ENCODE measurements at regions not wholly inside any gene's neighbourhood (a gene's known extent, or its start where the extent isn't known, plus 50 kb on each side); places are given as distances from the start of the nearest gene placed in this dataset.

DNA sequence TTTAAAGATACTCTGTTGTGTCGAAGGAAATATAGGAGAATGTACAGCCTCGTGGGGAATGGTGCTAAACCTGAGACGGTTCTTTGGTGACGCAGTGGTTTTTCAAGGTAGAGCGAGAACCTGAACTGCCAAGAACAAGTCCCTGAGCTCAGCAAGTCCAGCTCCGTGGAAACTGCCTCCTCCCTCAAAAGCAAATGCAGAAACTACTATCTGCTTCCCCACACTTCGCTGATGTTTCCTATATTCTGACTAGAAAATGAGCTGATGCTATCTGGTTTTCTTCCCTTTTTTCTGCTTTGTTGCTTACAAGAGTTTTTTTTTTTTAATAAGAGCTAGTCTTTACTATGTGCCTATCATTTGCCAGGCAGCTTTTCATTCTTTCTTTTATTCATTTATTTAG is 85.3 kb upstream of the LY86 start:
- FAIRE-seq (no peak), DNase-seq (ENCODE audit: low read depth, low spot score) (no peak)
- Histone ChIP-seq H3K9ac (replicated peaks; ENCODE audit: extremely low read depth, insufficient read depth, low read length) (no peak overlapping the region), H3K79me2 (ENCODE audit: control insufficient read depth, insufficient read depth, low read length) (no peaks in the 10 kb centered on the region), H2AFZ (ENCODE audit: low read depth, low read length) (no peak overlapping the region), H3K9me1 (replicated peaks; ENCODE audit: control insufficient read depth, extremely low read depth, insufficient read depth, low read length) (no peaks in the 10 kb centered on the region), H3K27me3 (ENCODE audit: control insufficient read depth in 2 of 2, insufficient read depth in 2 of 2, low read length in 2 of 2) (no peaks in the 10 kb centered on the region), H3K4me1 (ENCODE audit: control insufficient read depth, extremely low read depth, insufficient read depth, low read length) (no peaks in the 10 kb centered on the region), H3K9me3 (replicated peaks; ENCODE audit: control insufficient read depth, insufficient read depth, low read length) (no peaks in the 10 kb centered on the region), H3K36me3 (ENCODE audit: control insufficient read depth in 2 of 2, extremely low read depth in 1 of 2, insufficient read depth in 2 of 2, low read length in 2 of 2) (no peaks in the 10 kb centered on the region), H3K27ac (ENCODE audit: insufficient read depth, low read depth, low read length) (no peak overlapping the region), H4K20me1 (replicated peaks; ENCODE audit: control insufficient read depth, extremely low read depth, insufficient read depth, low read length) (no peaks in the 10 kb centered on the region), H3K4me2 (ENCODE audit: insufficient read depth, low read length) (no peak overlapping the region), H3K4me3 (replicated peaks in 1 of 3; ENCODE audit: insufficient read depth in 1 of 3, low read depth in 1 of 3, low read length in 3 of 3) (no peak overlapping the region)
- CTCF ChIA-PET = interaction anchor here (1.5 kb wide), 1 partner anchor 10 kb away, joined by 3 read pairs; no protein-coding TSS in a partner anchor
- BruUV-seq (replicated peaks) = no TSS peak
- intact Hi-C loops (cut with micrococcal nuclease) (no loop called here), dilution Hi-C loops (cut with MboI; ENCODE audit: extremely low pct_ligation_motif_present, low sequenced_read_pairs) (no loop called here)
- TF ChIP-seq MYC (IDR thresholded peaks at IDR 0.05; ENCODE audit: low read depth, low read length) (no peak), JUN (IDR thresholded peaks at IDR 0.05; ENCODE audit: borderline replicate concordance, insufficient read depth, insufficient read length, low read depth) (no peak), EZH2 (IDR thresholded peaks at IDR 0.05; ENCODE audit: borderline replicate concordance, low read depth, low read length, severe bottlenecking) (no peak), POLR2A (IDR thresholded peaks at IDR 0.05; ENCODE audit: low read depth, low read length) (no peak), POLR2AphosphoS5 (IDR thresholded peaks at IDR 0.05; ENCODE audit: insufficient read depth, low read depth, low read length) (no peak), MAX (IDR thresholded peaks at IDR 0.05; ENCODE audit: insufficient read depth, insufficient read length) (no peak)
- POLR2A ChIA-PET = no interaction called here

DNA sequence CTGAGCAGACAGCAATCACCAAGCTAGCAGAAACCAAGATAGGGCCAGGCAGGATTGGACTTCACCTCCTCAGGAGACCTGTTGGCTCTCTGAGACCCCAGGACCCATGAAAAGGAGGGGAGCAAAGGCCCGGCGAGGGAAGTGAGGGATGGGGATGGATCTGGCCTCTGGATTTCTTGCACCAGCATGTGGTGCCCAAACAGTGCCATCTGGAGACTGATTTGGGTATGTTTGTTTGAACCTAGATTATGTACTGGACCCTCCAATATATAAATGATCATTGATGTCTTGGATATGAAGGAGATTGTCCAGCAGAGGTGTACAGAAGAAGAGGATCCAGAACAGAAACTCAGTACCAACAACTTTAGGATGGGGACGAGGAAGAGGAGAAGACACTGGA is 83.4 kb upstream of the LY86 start:
- ChIA-PET POLR2A (no interaction called here), CTCF (no interaction called here)
- Histone ChIP-seq H4K20me1 (replicated peaks; ENCODE audit: control insufficient read depth, extremely low read depth, insufficient read depth, low read length) (no peaks in the 10 kb centered on the region), H3K9ac (replicated peaks; ENCODE audit: extremely low read depth, insufficient read depth, low read length) (no peak overlapping the region), H3K27ac (ENCODE audit: insufficient read depth, low read depth, low read length) (no peak overlapping the region), H3K36me3 (ENCODE audit: control insufficient read depth in 2 of 2, extremely low read depth in 1 of 2, insufficient read depth in 2 of 2, low read length in 2 of 2) (no peaks in the 10 kb centered on the region), H3K79me2 (ENCODE audit: control insufficient read depth, insufficient read depth, low read length) (no peaks in the 10 kb centered on the region), H2AFZ (ENCODE audit: low read depth, low read length) (no peak overlapping the region), H3K9me1 (replicated peaks; ENCODE audit: control insufficient read depth, extremely low read depth, insufficient read depth, low read length) (no peaks in the 10 kb centered on the region), H3K27me3 (ENCODE audit: control insufficient read depth in 2 of 2, insufficient read depth in 2 of 2, low read length in 2 of 2) (no peaks in the 10 kb centered on the region), H3K4me2 (ENCODE audit: insufficient read depth, low read length) (no peak overlapping the region), H3K4me3 (replicated peaks in 1 of 3; ENCODE audit: insufficient read depth in 1 of 3, low read depth in 1 of 3, low read length in 3 of 3) (no peak overlapping the region), H3K4me1 (ENCODE audit: control insufficient read depth, extremely low read depth, insufficient read depth, low read length) (no peaks in the 10 kb centered on the region), H3K9me3 (replicated peaks; ENCODE audit: control insufficient read depth, insufficient read depth, low read length) (no peaks in the 10 kb centered on the region)
- TF ChIP-seq MYC (IDR thresholded peaks at IDR 0.05; ENCODE audit: low read depth, low read length) (no peak), JUN (IDR thresholded peaks at IDR 0.05; ENCODE audit: borderline replicate concordance, insufficient read depth, insufficient read length, low read depth) (no peak), POLR2A (IDR thresholded peaks at IDR 0.05; ENCODE audit: low read depth, low read length) (no peak), MAX (IDR thresholded peaks at IDR 0.05; ENCODE audit: insufficient read depth, insufficient read length) (no peak), FOS (IDR thresholded peaks at IDR 0.05; ENCODE audit: borderline replicate concordance, insufficient read depth, low read length) (no peak), GATA2 (IDR thresholded peaks at IDR 0.05; ENCODE audit: insufficient read depth, insufficient read length, low read depth, low read length) (no peak), POLR2AphosphoS5 (IDR thresholded peaks at IDR 0.05; ENCODE audit: insufficient read depth, low read depth, low read length) (no peak), EZH2 (IDR thresholded peaks at IDR 0.05; ENCODE audit: borderline replicate concordance, low read depth, low read length, severe bottlenecking) (no peak)
- TF ChIP-seq, protein P1, sequence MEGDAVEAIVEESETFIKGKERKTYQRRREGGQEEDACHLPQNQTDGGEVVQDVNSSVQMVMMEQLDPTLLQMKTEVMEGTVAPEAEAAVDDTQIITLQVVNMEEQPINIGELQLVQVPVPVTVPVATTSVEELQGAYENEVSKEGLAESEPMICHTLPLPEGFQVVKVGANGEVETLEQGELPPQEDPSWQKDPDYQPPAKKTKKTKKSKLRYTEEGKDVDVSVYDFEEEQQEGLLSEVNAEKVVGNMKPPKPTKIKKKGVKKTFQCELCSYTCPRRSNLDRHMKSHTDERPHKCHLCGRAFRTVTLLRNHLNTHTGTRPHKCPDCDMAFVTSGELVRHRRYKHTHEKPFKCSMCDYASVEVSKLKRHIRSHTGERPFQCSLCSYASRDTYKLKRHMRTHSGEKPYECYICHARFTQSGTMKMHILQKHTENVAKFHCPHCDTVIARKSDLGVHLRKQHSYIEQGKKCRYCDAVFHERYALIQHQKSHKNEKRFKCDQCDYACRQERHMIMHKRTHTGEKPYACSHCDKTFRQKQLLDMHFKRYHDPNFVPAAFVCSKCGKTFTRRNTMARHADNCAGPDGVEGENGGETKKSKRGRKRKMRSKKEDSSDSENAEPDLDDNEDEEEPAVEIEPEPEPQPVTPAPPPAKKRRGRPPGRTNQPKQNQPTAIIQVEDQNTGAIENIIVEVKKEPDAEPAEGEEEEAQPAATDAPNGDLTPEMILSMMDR (IDR thresholded peaks at IDR 0.05; ENCODE audit: extremely low read depth in 1 of 2, insufficient read depth in 1 of 2, low read depth in 1 of 2, low read length in 2 of 2) = no peak
- dilution Hi-C loops (cut with MboI; ENCODE audit: extremely low pct_ligation_motif_present, low sequenced_read_pairs) = no loop called here
- FAIRE-seq (no peak), DNase-seq (ENCODE audit: low read depth, low spot score) (no peak)
- intact Hi-C loops (cut with micrococcal nuclease) = no loop called here
- no TSS peak for BruUV-seq (replicated peaks)

All from endothelial cell of umbilical vein (primary cell).